GM21717 (cell line): ENCODE measurements at regions not wholly inside any gene's neighbourhood (a gene's known extent, or its start where the extent isn't known, plus 50 kb on each side); places are given as distances from the start of the nearest gene placed in this dataset.

Experiments used
- ATAC-seq: cut with Tn5 transposase; IDR thresholded peaks from one replicate; pipeline ENCODE4 v1.9.1; 2021; ENCODE audit warnings: mild to moderate bottlenecking, moderate library complexity; ENCODE audit not compliant: unreplicated experiment

DNA sequence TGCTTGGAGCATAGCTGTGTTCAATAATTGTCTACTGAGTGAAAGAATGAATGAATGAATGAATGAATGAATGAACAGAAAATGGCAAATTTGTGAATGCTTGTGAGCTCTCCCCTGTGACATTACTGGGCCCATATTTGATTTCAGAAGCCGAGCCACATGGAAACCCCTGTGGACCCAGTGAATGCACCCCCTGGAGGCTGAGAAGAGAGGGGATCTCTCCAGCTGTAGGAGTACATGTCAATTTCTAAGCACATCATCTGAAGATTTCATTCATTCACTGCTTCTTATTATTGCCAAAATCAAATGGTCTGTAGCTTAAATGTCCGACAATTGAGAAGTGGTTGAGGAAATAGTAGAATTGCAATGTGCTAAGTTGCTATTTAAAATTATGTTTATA lies 58.3 kb upstream of the DOCK1 start:
- no peak for ATAC-seq

DNA sequence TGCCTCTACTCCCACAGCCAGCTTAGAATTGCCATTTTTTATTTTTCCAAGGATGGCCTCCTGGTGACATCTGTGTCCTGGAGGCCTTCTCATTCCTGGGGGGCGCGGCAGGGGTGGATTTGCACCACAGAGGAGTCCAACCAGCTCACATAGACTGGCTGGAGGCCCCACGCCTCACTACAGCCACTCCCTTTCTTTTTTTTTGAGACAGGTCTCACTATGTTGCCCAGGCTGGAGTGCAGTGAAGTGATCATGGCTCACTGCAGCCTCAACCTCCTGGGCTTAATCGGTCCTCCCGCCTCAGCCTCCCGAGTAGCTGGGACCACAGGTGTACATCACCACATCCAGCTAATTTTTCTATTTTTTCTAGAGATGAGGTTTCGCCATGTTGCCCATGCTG lies 57.6 kb upstream of the DOCK1 start:
- no peak for ATAC-seq

DNA sequence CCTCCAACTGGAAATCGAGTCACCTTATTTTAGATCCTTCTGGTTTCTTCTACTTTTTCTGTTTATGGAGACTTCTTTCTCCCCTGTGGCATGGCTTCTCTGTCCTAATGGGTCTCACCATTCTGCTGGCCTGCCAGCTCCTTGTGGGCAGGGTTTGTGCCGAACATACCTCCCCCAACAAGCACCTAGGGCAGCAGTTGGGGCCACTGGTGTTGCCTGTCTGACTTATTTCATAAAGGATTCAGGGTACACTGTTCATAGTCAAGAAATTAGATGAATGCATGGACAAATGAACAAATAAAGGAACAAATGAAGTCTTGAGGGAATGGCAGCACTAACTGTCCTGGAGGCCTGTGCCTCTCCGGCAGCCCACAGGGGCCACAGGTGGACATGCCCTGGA lies 55.6 kb upstream of the DOCK1 start:
- no peak for ATAC-seq

DNA sequence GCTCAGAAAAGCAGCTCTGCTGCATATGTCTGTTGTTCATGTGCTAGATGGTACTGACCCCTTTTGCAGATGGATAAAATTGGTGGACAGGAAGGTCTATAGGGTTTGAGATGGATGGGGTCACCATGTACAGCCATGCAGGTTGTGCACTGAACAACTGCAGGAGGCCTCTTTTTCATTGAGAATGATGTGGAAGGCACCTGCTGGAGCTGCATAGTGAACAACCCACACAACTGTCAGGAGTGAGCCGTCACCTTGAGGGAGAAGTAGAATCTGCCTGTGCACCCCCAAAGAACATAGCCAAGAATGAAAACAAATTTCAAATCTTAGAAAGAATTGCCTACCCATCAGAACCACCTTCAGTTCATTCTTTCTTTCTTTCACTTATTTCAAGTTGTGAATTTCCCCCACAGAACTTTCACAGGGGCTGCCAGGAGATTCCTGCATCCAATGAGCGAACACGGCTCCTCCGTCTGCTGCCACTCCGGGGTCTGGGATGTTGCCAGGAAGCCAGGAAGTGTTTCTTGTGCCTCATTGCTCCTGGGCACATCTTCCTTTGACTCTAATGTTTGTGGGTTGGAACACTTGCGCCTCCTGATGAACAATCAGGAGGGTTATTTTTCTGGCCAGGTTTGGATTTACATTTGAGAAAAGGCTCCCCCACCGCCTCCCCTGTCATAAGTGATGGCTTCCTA lies 53.7 kb upstream of the DOCK1 start:
- ATAC-seq, result no peak

DNA sequence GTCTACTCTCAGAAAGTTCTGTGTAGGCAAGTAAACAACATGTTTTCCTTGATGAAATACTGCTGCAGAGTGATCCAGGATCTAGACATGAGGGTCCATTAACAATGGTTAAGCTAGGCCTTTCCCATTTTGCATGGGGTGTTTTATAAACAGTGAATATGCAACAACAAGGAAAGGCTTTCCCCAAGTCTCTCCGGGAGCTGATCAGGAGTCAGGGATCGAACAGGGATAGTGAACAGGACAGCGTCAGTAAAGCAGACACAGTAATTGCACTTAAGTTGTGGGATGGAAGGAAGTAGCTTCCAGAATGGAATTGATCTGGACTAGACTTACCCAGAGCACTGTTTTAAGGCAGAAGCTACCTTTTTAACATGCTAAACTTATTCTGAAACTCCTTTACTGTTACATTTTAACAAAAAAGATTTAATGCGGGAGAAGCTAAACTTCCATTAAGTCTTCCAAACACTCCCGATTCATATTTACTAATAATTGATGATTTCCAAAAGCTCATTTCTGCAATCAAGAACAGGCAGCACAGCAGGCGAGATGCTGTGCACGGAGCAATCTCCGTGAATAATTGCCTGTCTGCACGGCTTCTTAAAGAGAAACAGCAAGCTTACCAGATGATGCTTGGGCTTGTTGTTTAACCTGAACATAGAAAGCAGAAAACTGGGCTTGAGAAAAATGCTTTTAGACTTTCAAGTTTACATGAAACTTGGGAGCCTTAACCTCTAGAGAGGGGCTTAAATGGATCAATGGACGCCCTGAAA lies 50.3 kb upstream of the DOCK1 start:
- ATAC-seq, result no peak
